GM11168 (cell line): ENCODE measurements at regions not wholly inside any gene's neighbourhood (a gene's known extent, or its start where the extent isn't known, plus 50 kb on each side); places are given as distances from the start of the nearest gene placed in this dataset.

Experiments
- in situ Hi-C: fragments of 300-500 bp; cut with MboI; formaldehyde crosslinking; loops from one replicate; pipeline ENCODE4 v1.12.0; 2022; ENCODE audit warnings: low sequenced_read_pairs; ENCODE audit not compliant: unreplicated experiment

GRCh38 chr2:220619525-220620220, 952.4 kb downstream of the EPHA4 start:
- in situ Hi-C loops = no loop called here

- in situ Hi-C loops = no loop called here
Measured at GRCh38 chr2:220626603-220627002, 945.5 kb downstream of the EPHA4 start.

GRCh38 chr2:220628252-220628651, 943.9 kb downstream of the EPHA4 start:
- in situ Hi-C loops = no loop called here

GRCh38 chr2:220641137-220641536, 931.0 kb downstream of the EPHA4 start:
- in situ Hi-C loops = no loop called here

GRCh38 chr2:220646424-220646823, 925.7 kb downstream of the EPHA4 start:
- in situ Hi-C loops = no loop called here

GRCh38 chr2:220648628-220649027, 923.5 kb downstream of the EPHA4 start:
- in situ Hi-C loops = no loop called here

- in situ Hi-C loops = no loop called here
Measured at GRCh38 chr2:220653776-220654175, 918.3 kb downstream of the EPHA4 start.

- in situ Hi-C loops = no loop called here
Measured at GRCh38 chr2:220654322-220654721, 917.8 kb downstream of the EPHA4 start.

GRCh38 chr2:220660277-220661145, 911.6 kb downstream of the EPHA4 start:
- in situ Hi-C loops = no loop called here

- in situ Hi-C loops = no loop called here
Measured at GRCh38 chr2:220662431-220662830, 909.7 kb downstream of the EPHA4 start.

- in situ Hi-C loops = no loop called here
Measured at GRCh38 chr2:220663065-220663464, 909.0 kb downstream of the EPHA4 start.

- in situ Hi-C loops = no loop called here
Measured at GRCh38 chr2:220664272-220665107, 907.6 kb downstream of the EPHA4 start.

- in situ Hi-C loops = no loop called here
Measured at GRCh38 chr2:220665108-220665471, 907.0 kb downstream of the EPHA4 start.

GRCh38 chr2:220669324-220669723, 902.8 kb downstream of the EPHA4 start:
- in situ Hi-C loops = no loop called here

GRCh38 chr2:220670511-220670910, 901.6 kb downstream of the EPHA4 start:
- in situ Hi-C loops = no loop called here

- in situ Hi-C loops = no loop called here
Measured at GRCh38 chr2:220673151-220673874, 898.8 kb downstream of the EPHA4 start.

GRCh38 chr2:220674033-220674432, 898.1 kb downstream of the EPHA4 start:
- in situ Hi-C loops = no loop called here

- in situ Hi-C loops = no loop called here
Measured at GRCh38 chr2:220676695-220677094, 895.4 kb downstream of the EPHA4 start.

GRCh38 chr2:220678943-220679342, 893.2 kb downstream of the EPHA4 start:
- in situ Hi-C loops = no loop called here

GRCh38 chr2:220682616-220683015, 889.5 kb downstream of the EPHA4 start:
- in situ Hi-C loops = no loop called here
